B cell (primary cell): ENCODE measurements at regions not wholly inside any gene's neighbourhood (a gene's known extent, or its start where the extent isn't known, plus 50 kb on each side); places are given as distances from the start of the nearest gene placed in this dataset.

Experiments used
- ATAC-seq: fragments of 200-7000 bp; cut with Tn5 transposase; one replicate; pipeline ENCODE4 v1.10.0; 2021; ENCODE audit warnings: low read depth, mild to moderate bottlenecking, moderate number of reproducible peaks, moderate library complexity
- CTCF ChIA-PET: fragments of 350-600 bp; sonication (Branson Sonifier 250); formaldehyde crosslinking; loops from one replicate; lab custom pipeline; 2021; ENCODE audit warnings: antibody characterized with exemption, inconsistent platforms; lab: Charles Lee
- POLR2A ChIA-PET: fragments of 350-600 bp; sonication (Branson Sonifier 250); formaldehyde crosslinking; loops from one replicate; lab custom pipeline; 2021; ENCODE audit warnings: antibody characterized with exemption; lab: Charles Lee
- DNase-seq: peaks from one replicate; pipeline ENCODE4 v3.0.0; 2013
- H2AFZ ChIP-seq: 2 replicates; pipeline ENCODE4 v1.6.1; 2012; ENCODE audit warnings: mild to moderate bottlenecking, low read depth, low read length; ENCODE audit not compliant: insufficient read depth, poor library complexity, severe bottlenecking
- H3K27ac ChIP-seq, 2 donors: 1 replicate in 1 of 2; 2 replicates in 1 of 2; pipeline ENCODE4 v1.5.1; 2012 to 2013; ENCODE audit warnings: low read length in 2 of 2, mild to moderate bottlenecking in 2 of 2, moderate library complexity in 1 of 2
- H3K27me3 ChIP-seq, 4 experiments: fragments of 200-600 bp in 1 of 4; sonication (generic) in 1 of 4; replicated peaks in 1 of 4; 1 replicate in 2 of 4; 2 replicates in 2 of 4; pipeline versions ENCODE4 v1.6.1 to v1.7.0; 2013 to 2016; ENCODE audit warnings: low read length in 3 of 4, mild to moderate bottlenecking in 2 of 4, mixed read lengths in 1 of 4, moderate library complexity in 1 of 4; ENCODE audit not compliant: insufficient read depth in 4 of 4, control insufficient read depth in 3 of 4; ENCODE audit errors: control extremely low read depth in 1 of 4
- H3K36me3 ChIP-seq, 2 experiments: replicated peaks in 1 of 2; 1 replicate in 1 of 2; 2 replicates in 1 of 2; pipeline versions ENCODE4 v1.6.1 to v1.7.1; 2013; ENCODE audit warnings: low read length in 1 of 2; ENCODE audit not compliant: insufficient read depth in 2 of 2, control insufficient read depth in 1 of 2; ENCODE audit errors: control extremely low read depth in 1 of 2, extremely low read depth in 1 of 2
- H3K4me1 ChIP-seq, 2 donors: fragments of 200-600 bp in 1 of 2; sonication (generic) in 1 of 2; 1 replicate in 1 of 2; 2 replicates in 1 of 2; pipeline versions ENCODE4 v1.5.1 to v1.6.1; 2013 to 2017; ENCODE audit warnings: low read length in 2 of 2; ENCODE audit not compliant: control insufficient read depth in 2 of 2, insufficient read depth in 2 of 2
- H3K4me2 ChIP-seq: replicated peaks from 2 replicates; pipeline ENCODE3; 2012; ENCODE audit warnings: mild to moderate bottlenecking, low read depth, low read length; ENCODE audit not compliant: poor library complexity, severe bottlenecking
- H3K4me3 ChIP-seq, 5 experiments: fragments of 200-600 bp in 1 of 5; sonication (generic) in 1 of 5; 1 replicate in 3 of 5; 2 replicates in 2 of 5; pipeline versions ENCODE4 v1.5.1 to v1.7.0; 2011 to 2016; ENCODE audit warnings: low read length in 4 of 5, mild to moderate bottlenecking in 4 of 5, low read depth in 2 of 5, control low read depth in 1 of 5, moderate library complexity in 1 of 5; ENCODE audit not compliant: insufficient read depth in 1 of 5; ENCODE audit errors: control extremely low read depth in 1 of 5, extremely low read depth in 1 of 5
- H3K79me2 ChIP-seq: fragments of 200-600 bp; sonication (generic); one replicate; pipeline ENCODE4 v1.6.0; 2016; ENCODE audit warnings: low read length; ENCODE audit not compliant: control insufficient read depth, insufficient read depth
- H3K9ac ChIP-seq: fragments of 200-600 bp; sonication (generic); 2 replicates; pipeline ENCODE4 v1.6.1; 2017; ENCODE audit warnings: mild to moderate bottlenecking, low read length, moderate library complexity
- H3K9me3 ChIP-seq, 3 donors: one replicate each; pipeline versions ENCODE4 v1.6.1 to v1.7.1; 2013; ENCODE audit warnings: low read length in 2 of 3; ENCODE audit not compliant: control insufficient read depth in 2 of 3, insufficient read depth in 1 of 3; ENCODE audit errors: control extremely low read depth in 1 of 3
- H4K20me1 ChIP-seq: 2 replicates; pipeline ENCODE4 v1.6.0; 2012; ENCODE audit warnings: mild to moderate bottlenecking, low read length; ENCODE audit not compliant: insufficient read depth, control insufficient read depth, poor library complexity, severe bottlenecking
- H3K27ac Mint-ChIP-seq: one replicate; pipeline ENCODE4 v1.8.0; 2021; ENCODE audit warnings: mixed read lengths
- H3K27me3 Mint-ChIP-seq: one replicate; pipeline ENCODE4 v1.8.0; 2021; ENCODE audit warnings: mixed read lengths
- H3K4me1 Mint-ChIP-seq: one replicate; pipeline ENCODE4 v1.8.0; 2021; ENCODE audit warnings: mixed read lengths
- H3K4me3 Mint-ChIP-seq: one replicate; pipeline ENCODE4 v1.8.0; 2021; ENCODE audit warnings: mixed read lengths
- H3K9me3 Mint-ChIP-seq: one replicate; pipeline ENCODE4 v1.8.0; 2022; ENCODE audit warnings: mixed read lengths; ENCODE audit not compliant: insufficient read depth
- EZH2 ChIP-seq: IDR thresholded peaks from 2 replicates; pipeline ENCODE4 v1.6.1; 2012; ENCODE audit warnings: borderline replicate concordance, low read depth, mild to moderate bottlenecking, moderate library complexity, low read length; ENCODE audit not compliant: insufficient read depth, poor library complexity, severe bottlenecking
- WGBS: methylation state at CpG from one replicate; pipeline ENCODE4 v1.1.5; 2013; ENCODE audit warnings: missing lambda C conversion rate; ENCODE audit not compliant: insufficient coverage; 5-methylcytosine and 5-hydroxymethylcytosine counted together
- intact Hi-C: fragments of 100-400 bp; cut with micrococcal nuclease; formaldehyde crosslinking; loops from one replicate; pipeline ENCODE4 v1.10.0; 2022
- TF ChIP-seq, protein P1 (sequence below): fragments of 200-600 bp; IDR thresholded peaks from one replicate; pipeline ENCODE4 v1.8.0; 2022; ENCODE audit warnings: antibody characterized with exemption, mild to moderate bottlenecking

- Histone ChIP-seq H3K9me3 (no peaks in the 10 kb centered on the region), H4K20me1 (no peaks in the 10 kb centered on the region), H3K4me1 (peaks cover 13% of the 10 kb centered on the region in 2 donors), H2AFZ (no peak overlapping the region), H3K4me3 (no peak overlapping the region), H3K27me3 (peaks cover 0 to 8% (median 0%) of the 10 kb centered on the region in 4 experiments), H3K36me3 (no peaks in the 10 kb centered on the region), H3K79me2 (no peaks in the 10 kb centered on the region), H3K27ac (no peak overlapping the region), H3K9ac (no peak overlapping the region), H3K4me2 (no peak overlapping the region)
- no peak overlapping the region for H3K4me3 Mint-ChIP-seq
- no peak for DNase-seq
- POLR2A ChIA-PET: no interaction called here
- TF ChIP-seq, protein P1, sequence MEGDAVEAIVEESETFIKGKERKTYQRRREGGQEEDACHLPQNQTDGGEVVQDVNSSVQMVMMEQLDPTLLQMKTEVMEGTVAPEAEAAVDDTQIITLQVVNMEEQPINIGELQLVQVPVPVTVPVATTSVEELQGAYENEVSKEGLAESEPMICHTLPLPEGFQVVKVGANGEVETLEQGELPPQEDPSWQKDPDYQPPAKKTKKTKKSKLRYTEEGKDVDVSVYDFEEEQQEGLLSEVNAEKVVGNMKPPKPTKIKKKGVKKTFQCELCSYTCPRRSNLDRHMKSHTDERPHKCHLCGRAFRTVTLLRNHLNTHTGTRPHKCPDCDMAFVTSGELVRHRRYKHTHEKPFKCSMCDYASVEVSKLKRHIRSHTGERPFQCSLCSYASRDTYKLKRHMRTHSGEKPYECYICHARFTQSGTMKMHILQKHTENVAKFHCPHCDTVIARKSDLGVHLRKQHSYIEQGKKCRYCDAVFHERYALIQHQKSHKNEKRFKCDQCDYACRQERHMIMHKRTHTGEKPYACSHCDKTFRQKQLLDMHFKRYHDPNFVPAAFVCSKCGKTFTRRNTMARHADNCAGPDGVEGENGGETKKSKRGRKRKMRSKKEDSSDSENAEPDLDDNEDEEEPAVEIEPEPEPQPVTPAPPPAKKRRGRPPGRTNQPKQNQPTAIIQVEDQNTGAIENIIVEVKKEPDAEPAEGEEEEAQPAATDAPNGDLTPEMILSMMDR: no peak
- TF ChIP-seq EZH2: no peak
- peaks cover 19% of the 10 kb centered on the region for H3K4me1 Mint-ChIP-seq
- CTCF ChIA-PET: no interaction called here
- no peak for ATAC-seq
- H3K27me3 Mint-ChIP-seq: peaks cover 7% of the 10 kb centered on the region
- H3K27ac Mint-ChIP-seq: no peak overlapping the region
- H3K9me3 Mint-ChIP-seq: no peaks in the 10 kb centered on the region
- intact Hi-C loops: no loop called here
- whole genome bisulfite sequencing: 11% methylated on average over 3 of the region's 3 CpGs
Measured at GRCh38 chr7:35565927-35566326, 129.0 kb downstream of the HERPUD2 start.

- TF ChIP-seq, protein P1: no peak
- TF ChIP-seq EZH2: no peak
- Histone ChIP-seq H3K4me1 (peaks cover 0 to 4% of the 10 kb centered on the region in 2 donors), H3K9ac (no peak overlapping the region), H3K4me3 (no peak overlapping the region), H3K4me2 (no peak overlapping the region), H3K9me3 (no peaks in the 10 kb centered on the region), H4K20me1 (no peaks in the 10 kb centered on the region), H2AFZ (no peak overlapping the region), H3K79me2 (no peaks in the 10 kb centered on the region), H3K27me3 (peaks cover 0 to 11% (median 2%) of the 10 kb centered on the region in 4 experiments), H3K27ac (no peak overlapping the region), H3K36me3 (no peaks in the 10 kb centered on the region)
- POLR2A ChIA-PET: no interaction called here
- Mint-ChIP-seq H3K9me3 (no peaks in the 10 kb centered on the region), H3K27ac (no peak overlapping the region), H3K27me3 (peaks cover 15% of the 10 kb centered on the region), H3K4me3 (no peak overlapping the region), H3K4me1 (peaks cover 4% of the 10 kb centered on the region)
- CTCF ChIA-PET: no interaction called here
- intact Hi-C loops: no loop called here
- ATAC-seq (no peak), DNase-seq (no peak)
- WGBS: 88% methylated on average over 4 of the region's 4 CpGs
Measured at GRCh38 chr7:35558841-35559240, 136.1 kb downstream of the HERPUD2 start.
